Hepatocyte (in vitro differentiated cells): ENCODE measurements at regions not wholly inside any gene's neighbourhood (a gene's known extent, or its start where the extent isn't known, plus 50 kb on each side); places are given as distances from the start of the nearest gene placed in this dataset.

Experiments
- EZH2 ChIP-seq: fragments of 200-600 bp; sonication (generic); IDR thresholded peaks from 2 replicates; pipeline ENCODE4 v1.6.1; 2016; ENCODE audit warnings: antibody characterized with exemption, mild to moderate bottlenecking, borderline replicate concordance
- TF ChIP-seq, protein P1 (sequence below): fragments of 200-600 bp; sonication (generic); IDR thresholded peaks from 2 replicates; pipeline ENCODE4 v1.5.1; 2016; ENCODE audit warnings: antibody characterized with exemption, mild to moderate bottlenecking; ENCODE audit not compliant: poor library complexity

DNA sequence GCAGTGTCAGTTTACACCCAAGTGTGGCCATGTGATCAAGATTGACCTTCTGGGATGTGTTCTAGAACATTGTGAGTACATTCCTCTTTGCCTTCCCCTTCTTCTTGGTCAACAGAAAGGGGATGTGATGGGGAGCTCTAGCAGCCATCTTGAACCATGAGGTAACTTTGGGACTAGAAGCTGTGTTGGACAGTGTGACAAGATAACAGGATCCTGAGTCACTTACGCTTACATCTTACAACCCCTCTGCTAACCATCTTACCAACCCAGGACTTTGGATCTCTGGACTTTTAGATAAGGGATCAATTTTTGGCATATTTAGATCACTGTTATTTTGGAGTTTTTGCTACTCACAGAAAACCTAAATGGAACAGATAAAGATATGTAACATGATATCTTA, 625.6 kb downstream of the BCOR start:
- TF ChIP-seq, protein P1, sequence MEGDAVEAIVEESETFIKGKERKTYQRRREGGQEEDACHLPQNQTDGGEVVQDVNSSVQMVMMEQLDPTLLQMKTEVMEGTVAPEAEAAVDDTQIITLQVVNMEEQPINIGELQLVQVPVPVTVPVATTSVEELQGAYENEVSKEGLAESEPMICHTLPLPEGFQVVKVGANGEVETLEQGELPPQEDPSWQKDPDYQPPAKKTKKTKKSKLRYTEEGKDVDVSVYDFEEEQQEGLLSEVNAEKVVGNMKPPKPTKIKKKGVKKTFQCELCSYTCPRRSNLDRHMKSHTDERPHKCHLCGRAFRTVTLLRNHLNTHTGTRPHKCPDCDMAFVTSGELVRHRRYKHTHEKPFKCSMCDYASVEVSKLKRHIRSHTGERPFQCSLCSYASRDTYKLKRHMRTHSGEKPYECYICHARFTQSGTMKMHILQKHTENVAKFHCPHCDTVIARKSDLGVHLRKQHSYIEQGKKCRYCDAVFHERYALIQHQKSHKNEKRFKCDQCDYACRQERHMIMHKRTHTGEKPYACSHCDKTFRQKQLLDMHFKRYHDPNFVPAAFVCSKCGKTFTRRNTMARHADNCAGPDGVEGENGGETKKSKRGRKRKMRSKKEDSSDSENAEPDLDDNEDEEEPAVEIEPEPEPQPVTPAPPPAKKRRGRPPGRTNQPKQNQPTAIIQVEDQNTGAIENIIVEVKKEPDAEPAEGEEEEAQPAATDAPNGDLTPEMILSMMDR: no peak
- TF ChIP-seq EZH2: no peak
